Breast epithelium (tissue), 4 donors: ENCODE measurements at regions not wholly inside any gene's neighbourhood (a gene's known extent, or its start where the extent isn't known, plus 50 kb on each side); places are given as distances from the start of the nearest gene placed in this dataset.
A peak's percentile ranks its signal among the peaks of the same experiment; 100 is the strongest.

Source experiments
- DNase-seq, 2 donors: peaks; one replicate each; pipeline ENCODE4 v3.0.0-alpha.2; 2019; ENCODE audit warnings: low spot score in 2 of 2
- H3K27ac ChIP-seq, 2 donors: fragments of 200-600 bp; sonication (generic) in 1 of 2; one replicate each; pipeline ENCODE4 v1.5.1; 2016 to 2019; ENCODE audit warnings: mild to moderate bottlenecking in 1 of 2
- H3K27me3 ChIP-seq, 2 donors: fragments of 200-600 bp; sonication (generic) in 1 of 2; one replicate each; pipeline versions ENCODE4 v1.5.1 to v1.6.0; 2017 to 2019; ENCODE audit warnings: control low read depth in 1 of 2, mild to moderate bottlenecking in 1 of 2
- H3K36me3 ChIP-seq: fragments of 200-600 bp; one replicate; pipeline ENCODE4 v1.5.1; 2019
- H3K4me1 ChIP-seq, 2 donors: fragments of 200-600 bp; sonication (generic); one replicate each; pipeline ENCODE4 v1.5.1; 2016 to 2019; ENCODE audit warnings: control low read depth in 1 of 2
- H3K4me3 ChIP-seq, 3 donors: fragments of 200-600 bp; sonication (generic); 1 replicate in 2 of 3; 2 replicates in 1 of 3; pipeline ENCODE4 v1.5.1; 2016 to 2019; ENCODE audit warnings: mild to moderate bottlenecking in 3 of 3, moderate library complexity in 2 of 3
- H3K9me3 ChIP-seq, 2 donors: fragments of 200-600 bp; sonication (generic) in 1 of 2; one replicate each; pipeline ENCODE4 v1.5.1; 2016 to 2019; ENCODE audit warnings: control low read depth in 1 of 2
- POLR2A ChIP-seq: fragments of 450-650 bp; IDR thresholded peaks from one replicate; pipeline ENCODE4 v1.6.1; 2016; ENCODE audit warnings: antibody characterized with exemption, mild to moderate bottlenecking, moderate library complexity
- POLR2AphosphoS5 ChIP-seq, 3 donors: sonication (generic); formaldehyde crosslinking; IDR thresholded peaks; one replicate each; pipeline ENCODE4 v1.6.1; 2017; ENCODE audit warnings: antibody characterized with exemption in 3 of 3
- intact Hi-C: fragments of 100-400 bp; cut with DNase I; formaldehyde crosslinking; loops from one replicate; pipeline ENCODE4 v1.15.1; 2023; ENCODE audit warnings: low total_unique reads
- TF ChIP-seq, protein P1 (sequence below), 3 donors: fragments of 450-650 bp; IDR thresholded peaks; one replicate each; pipeline ENCODE4 v1.5.1; 2016 to 2017; ENCODE audit warnings: antibody characterized with exemption in 3 of 3, mild to moderate bottlenecking in 3 of 3, moderate library complexity in 3 of 3

DNA sequence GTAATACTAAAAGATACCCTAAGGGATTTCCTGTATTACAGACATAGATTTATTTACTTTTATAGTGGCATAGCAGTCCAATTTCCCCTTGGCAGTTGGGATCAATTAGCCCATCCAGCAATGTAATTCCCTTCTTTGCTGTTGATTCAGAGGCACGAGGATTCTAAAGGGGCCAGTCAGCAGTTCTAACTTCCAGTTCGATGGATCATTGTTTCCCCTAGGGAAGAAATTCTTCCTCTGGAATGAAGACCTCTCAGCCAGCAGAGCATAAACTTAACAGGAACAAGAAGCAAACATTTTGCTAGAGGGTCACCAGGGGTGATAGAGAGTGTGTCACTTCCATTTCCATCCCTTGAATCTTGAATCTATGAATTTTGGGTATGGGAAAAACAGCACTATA lies 395.7 kb upstream of the NOVA1 start:
- Histone ChIP-seq H3K27ac (peak overlapping the region in 1 of 2 donors; percentile 55), H3K4me3 (no peak overlapping the region), H3K27me3 (no peaks in the 10 kb centered on the region), H3K9me3 (peaks cover 0 to 7% of the 10 kb centered on the region in 2 donors), H3K4me1 (no peaks in the 10 kb centered on the region), H3K36me3 (no peaks in the 10 kb centered on the region)
- intact Hi-C loops, result no loop called here
- DNase-seq, result no peak
- TF ChIP-seq, protein P1, sequence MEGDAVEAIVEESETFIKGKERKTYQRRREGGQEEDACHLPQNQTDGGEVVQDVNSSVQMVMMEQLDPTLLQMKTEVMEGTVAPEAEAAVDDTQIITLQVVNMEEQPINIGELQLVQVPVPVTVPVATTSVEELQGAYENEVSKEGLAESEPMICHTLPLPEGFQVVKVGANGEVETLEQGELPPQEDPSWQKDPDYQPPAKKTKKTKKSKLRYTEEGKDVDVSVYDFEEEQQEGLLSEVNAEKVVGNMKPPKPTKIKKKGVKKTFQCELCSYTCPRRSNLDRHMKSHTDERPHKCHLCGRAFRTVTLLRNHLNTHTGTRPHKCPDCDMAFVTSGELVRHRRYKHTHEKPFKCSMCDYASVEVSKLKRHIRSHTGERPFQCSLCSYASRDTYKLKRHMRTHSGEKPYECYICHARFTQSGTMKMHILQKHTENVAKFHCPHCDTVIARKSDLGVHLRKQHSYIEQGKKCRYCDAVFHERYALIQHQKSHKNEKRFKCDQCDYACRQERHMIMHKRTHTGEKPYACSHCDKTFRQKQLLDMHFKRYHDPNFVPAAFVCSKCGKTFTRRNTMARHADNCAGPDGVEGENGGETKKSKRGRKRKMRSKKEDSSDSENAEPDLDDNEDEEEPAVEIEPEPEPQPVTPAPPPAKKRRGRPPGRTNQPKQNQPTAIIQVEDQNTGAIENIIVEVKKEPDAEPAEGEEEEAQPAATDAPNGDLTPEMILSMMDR (IDR thresholded peaks at IDR 0.05), result no peak
- TF ChIP-seq POLR2AphosphoS5 (IDR thresholded peaks at IDR 0.05), result no peak
- no peak for TF ChIP-seq POLR2A

DNA sequence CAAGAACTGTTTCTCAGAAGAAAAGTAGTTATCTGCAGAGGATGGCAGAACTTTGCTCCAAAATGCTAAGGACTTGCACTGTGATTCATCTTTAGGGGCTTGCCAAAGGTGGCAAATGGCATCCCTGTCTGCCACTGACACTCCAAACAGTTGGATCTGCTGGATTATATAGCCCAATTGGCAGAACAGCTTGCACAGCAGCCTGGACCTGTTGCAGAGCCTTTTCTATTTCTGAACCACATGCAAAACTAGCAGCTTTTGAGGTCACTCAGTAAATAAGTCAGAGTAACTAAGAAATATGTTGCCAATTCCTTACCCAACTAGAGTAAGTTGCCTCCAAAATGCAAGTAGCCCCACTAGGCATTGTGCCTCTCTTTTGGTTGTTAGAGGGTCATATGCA lies 397.5 kb upstream of the NOVA1 start:
- DNase-seq, result no peak
- TF ChIP-seq, protein P1 (IDR thresholded peaks at IDR 0.05), result no peak
- TF ChIP-seq POLR2A, result no peak
- TF ChIP-seq POLR2AphosphoS5 (IDR thresholded peaks at IDR 0.05), result no peak
- intact Hi-C loops, result no loop called here

DNA sequence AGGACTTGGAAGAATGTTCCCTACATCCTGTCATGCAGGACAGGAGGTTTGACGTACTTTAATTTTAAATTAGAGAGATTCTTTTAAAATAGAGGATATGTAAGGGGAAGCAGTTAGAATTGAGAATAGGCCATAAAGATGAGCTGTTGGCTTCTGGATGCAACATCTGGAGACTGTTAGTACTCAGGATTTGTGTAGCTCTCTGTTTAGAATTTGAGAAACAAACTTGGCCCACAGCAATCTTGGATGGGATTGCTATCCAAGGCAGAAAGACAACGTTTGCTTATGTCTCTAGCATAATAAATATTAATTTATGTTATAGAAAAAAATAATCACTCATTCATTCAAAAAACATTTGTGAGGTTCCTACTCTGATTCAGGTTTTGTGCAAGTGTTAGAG lies 398.4 kb upstream of the NOVA1 start:
- Histone ChIP-seq H3K4me1 (no peaks in the 10 kb centered on the region), H3K27me3 (no peaks in the 10 kb centered on the region), H3K27ac (no peak overlapping the region), H3K9me3 (peaks cover 0 to 7% of the 10 kb centered on the region in 2 donors), H3K4me3 (no peak overlapping the region), H3K36me3 (no peaks in the 10 kb centered on the region)
- no peak for TF ChIP-seq POLR2AphosphoS5 (IDR thresholded peaks at IDR 0.05)
- no peak for TF ChIP-seq POLR2A
- TF ChIP-seq, protein P1 (IDR thresholded peaks at IDR 0.05), result no peak
- DNase-seq, result no peak
- intact Hi-C loops, result no loop called here

More for the DNA sequence above, 397.5 kb upstream of the NOVA1 start:
- H3K27me3 ChIP-seq, result no peaks in the 10 kb centered on the region
- H3K36me3 ChIP-seq, result no peaks in the 10 kb centered on the region
- H3K4me3 ChIP-seq, result no peak overlapping the region
- H3K27ac ChIP-seq, result no peak overlapping the region
- H3K9me3 ChIP-seq, result peaks cover 0 to 7% of the 10 kb centered on the region in 2 donors
- no peaks in the 10 kb centered on the region for H3K4me1 ChIP-seq

DNA sequence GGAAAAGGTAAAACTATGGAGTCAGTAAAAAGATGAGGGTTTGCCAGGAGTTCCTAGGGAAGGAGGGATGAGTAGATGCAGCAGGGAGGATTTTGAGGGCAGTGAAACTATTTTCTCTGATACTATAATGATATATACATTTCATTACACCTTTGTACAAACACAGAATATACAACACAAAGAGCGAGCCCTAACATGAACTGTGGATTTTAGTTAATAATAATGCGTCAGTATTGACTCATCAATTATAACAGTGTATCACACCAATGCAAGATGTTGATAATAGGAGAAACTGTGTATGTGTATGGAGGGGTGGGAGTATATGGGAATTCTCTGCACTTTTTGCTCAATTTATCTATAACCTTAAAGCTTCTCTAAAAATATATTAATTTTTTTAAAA lies 404.3 kb upstream of the NOVA1 start:
- Histone ChIP-seq H3K9me3 (peaks cover 0 to 7% of the 10 kb centered on the region in 2 donors), H3K36me3 (no peaks in the 10 kb centered on the region), H3K4me1 (no peaks in the 10 kb centered on the region), H3K27ac (no peak overlapping the region), H3K27me3 (no peaks in the 10 kb centered on the region), H3K4me3 (no peak overlapping the region)
- intact Hi-C loops, result no loop called here
- DNase-seq, result no peak
- TF ChIP-seq POLR2A (no peak), POLR2AphosphoS5 (IDR thresholded peaks at IDR 0.05) (no peak)
- TF ChIP-seq, protein P1 (IDR thresholded peaks at IDR 0.05), result no peak

DNA sequence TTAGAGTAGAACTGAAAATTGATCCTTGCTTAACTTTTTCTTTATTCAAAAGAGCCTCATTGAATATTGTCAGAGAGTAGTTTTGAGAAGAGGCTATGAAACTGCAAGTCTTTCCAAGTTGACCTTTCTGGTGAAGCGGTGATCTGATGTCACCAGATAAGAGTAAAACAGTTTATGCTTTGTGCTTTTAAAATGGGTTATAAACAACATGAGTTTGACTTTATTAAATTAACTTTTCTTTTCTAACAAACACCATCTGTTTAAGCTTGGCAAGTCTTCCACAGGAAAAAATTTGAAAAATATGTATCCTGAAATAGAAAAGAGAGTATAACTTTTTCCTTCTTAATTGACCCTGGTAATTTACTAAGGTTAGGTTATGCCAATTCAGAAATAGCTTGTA lies 408.7 kb upstream of the NOVA1 start:
- Histone ChIP-seq H3K27ac (no peak overlapping the region), H3K36me3 (no peaks in the 10 kb centered on the region), H3K4me1 (no peaks in the 10 kb centered on the region), H3K4me3 (no peak overlapping the region), H3K27me3 (no peaks in the 10 kb centered on the region), H3K9me3 (no peaks in the 10 kb centered on the region)
- no peak for DNase-seq
- TF ChIP-seq, protein P1 (IDR thresholded peaks at IDR 0.05), result no peak
- no peak for TF ChIP-seq POLR2AphosphoS5 (IDR thresholded peaks at IDR 0.05)
- TF ChIP-seq POLR2A, result no peak
- intact Hi-C loops, result no loop called here
